ENCODE measurements at regions not wholly inside any gene's neighbourhood (a gene's known extent, or its start where the extent isn't known, plus 50 kb on each side); places are given as distances from the start of the nearest gene placed in this dataset.

GRCh38 chr2:138997856-138998517, 217.8 kb upstream of the NXPH2 start:
- Histone ChIP-seq H3K27me3 (ENCODE audit: insufficient read depth in 3 of 3, low read length in 2 of 3) (no peaks in the 10 kb centered on the region), H3K4me1 (no peaks in the 10 kb centered on the region), H3K4me3 (no peak overlapping the region), H3K27ac (no peak overlapping the region), H3K9me3 (no peaks in the 10 kb centered on the region), H3K36me3 (ENCODE audit: insufficient read depth in 1 of 2, low read depth in 1 of 2) (no peaks in the 10 kb centered on the region)
- TF ChIP-seq, protein P1, sequence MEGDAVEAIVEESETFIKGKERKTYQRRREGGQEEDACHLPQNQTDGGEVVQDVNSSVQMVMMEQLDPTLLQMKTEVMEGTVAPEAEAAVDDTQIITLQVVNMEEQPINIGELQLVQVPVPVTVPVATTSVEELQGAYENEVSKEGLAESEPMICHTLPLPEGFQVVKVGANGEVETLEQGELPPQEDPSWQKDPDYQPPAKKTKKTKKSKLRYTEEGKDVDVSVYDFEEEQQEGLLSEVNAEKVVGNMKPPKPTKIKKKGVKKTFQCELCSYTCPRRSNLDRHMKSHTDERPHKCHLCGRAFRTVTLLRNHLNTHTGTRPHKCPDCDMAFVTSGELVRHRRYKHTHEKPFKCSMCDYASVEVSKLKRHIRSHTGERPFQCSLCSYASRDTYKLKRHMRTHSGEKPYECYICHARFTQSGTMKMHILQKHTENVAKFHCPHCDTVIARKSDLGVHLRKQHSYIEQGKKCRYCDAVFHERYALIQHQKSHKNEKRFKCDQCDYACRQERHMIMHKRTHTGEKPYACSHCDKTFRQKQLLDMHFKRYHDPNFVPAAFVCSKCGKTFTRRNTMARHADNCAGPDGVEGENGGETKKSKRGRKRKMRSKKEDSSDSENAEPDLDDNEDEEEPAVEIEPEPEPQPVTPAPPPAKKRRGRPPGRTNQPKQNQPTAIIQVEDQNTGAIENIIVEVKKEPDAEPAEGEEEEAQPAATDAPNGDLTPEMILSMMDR (IDR thresholded peaks at IDR 0.05) = no peak
- ATAC-seq = no peak
- intact Hi-C loops (cut with DNase I) = no loop called here
- no peak for DNase-seq
- WGBS, 3 donors = 42 to 57% (median 47%) methylated on average over 3 of the region's 3 CpGs

DNA sequence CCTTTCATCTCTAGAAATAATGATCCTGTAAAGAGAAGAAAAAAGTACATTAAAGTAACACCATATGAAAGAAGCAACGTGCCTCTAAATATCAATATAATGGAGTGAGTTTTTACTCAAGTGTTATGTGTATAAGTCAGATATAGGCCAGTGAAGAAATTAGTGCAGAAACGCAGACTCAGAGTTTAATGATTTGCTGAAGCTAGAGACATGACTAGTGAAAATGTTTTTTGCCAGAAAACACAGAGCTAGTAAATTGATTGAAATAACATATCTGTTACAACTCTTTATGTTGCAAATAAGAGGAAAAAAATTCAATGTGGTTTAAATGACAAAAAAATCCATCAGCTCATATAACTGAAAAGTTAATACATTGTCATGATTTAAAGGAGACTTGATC, 217.2 kb upstream of the NXPH2 start:
- Histone ChIP-seq H3K36me3 (ENCODE audit: insufficient read depth in 1 of 2, low read depth in 1 of 2) (no peaks in the 10 kb centered on the region), H3K27me3 (ENCODE audit: insufficient read depth in 3 of 3, low read length in 2 of 3) (no peaks in the 10 kb centered on the region), H3K4me3 (no peak overlapping the region), H3K9me3 (no peaks in the 10 kb centered on the region), H3K4me1 (no peaks in the 10 kb centered on the region), H3K27ac (no peak overlapping the region)
- DNase-seq (no peak), ATAC-seq (no peak)
- 74 to 81% (median 79%) methylated on average over 2 of the region's 2 CpGs for WGBS, 3 donors
- TF ChIP-seq, protein P1 (IDR thresholded peaks at IDR 0.05) = no peak
- intact Hi-C loops (cut with DNase I) = no loop called here

GRCh38 chr2:138994502-138994901, 214.3 kb upstream of the NXPH2 start:
- ATAC-seq (no peak), DNase-seq (no peak)
- Histone ChIP-seq H3K9me3 (no peaks in the 10 kb centered on the region), H3K4me1 (no peaks in the 10 kb centered on the region), H3K4me3 (no peak overlapping the region), H3K36me3 (ENCODE audit: insufficient read depth in 1 of 2, low read depth in 1 of 2) (no peaks in the 10 kb centered on the region), H3K27me3 (ENCODE audit: insufficient read depth in 3 of 3, low read length in 2 of 3) (no peaks in the 10 kb centered on the region), H3K27ac (no peak overlapping the region)
- TF ChIP-seq, protein P1 (IDR thresholded peaks at IDR 0.05) = no peak
- 76 to 86% (median 83%) methylated on average over 1 of the region's 1 CpG for WGBS, 3 donors
- intact Hi-C loops (cut with DNase I) = no loop called here

DNA sequence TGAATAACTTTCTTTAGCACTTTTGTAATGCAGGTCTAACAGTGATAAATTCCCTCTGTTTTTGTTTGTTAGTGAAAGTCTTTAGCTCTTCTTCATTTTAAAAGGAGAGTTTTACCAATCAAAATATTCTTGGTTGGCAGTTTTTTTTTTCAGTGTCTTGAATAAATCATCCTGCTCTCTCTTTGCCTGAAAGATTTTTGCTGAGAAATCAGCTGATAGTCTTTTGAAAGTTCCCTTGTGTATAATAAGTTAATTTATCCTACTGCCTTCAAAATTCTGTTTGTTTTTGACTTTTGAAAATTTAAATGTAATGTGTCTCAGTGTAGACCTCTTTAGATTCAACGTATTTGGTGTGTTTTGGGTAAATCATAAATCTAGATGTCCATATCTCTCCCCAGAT, 205.7 kb upstream of the NXPH2 start:
- Histone ChIP-seq H3K27me3 (ENCODE audit: insufficient read depth in 3 of 3, low read length in 2 of 3) (no peaks in the 10 kb centered on the region), H3K9me3 (peaks cover 13% of the 10 kb centered on the region), H3K27ac (no peak overlapping the region), H3K4me3 (no peak overlapping the region), H3K4me1 (no peaks in the 10 kb centered on the region), H3K36me3 (ENCODE audit: insufficient read depth in 1 of 2, low read depth in 1 of 2) (no peaks in the 10 kb centered on the region)
- DNase-seq (no peak), ATAC-seq (no peak)
- intact Hi-C loops (cut with DNase I) = no loop called here
- TF ChIP-seq, protein P1 (IDR thresholded peaks at IDR 0.05) = no peak
- 71 to 85% (median 84%) methylated on average over 1 of the region's 1 CpG for WGBS, 3 donors

Data from psoas muscle (tissue), 7 donors.